ENCODE measurements at regions not wholly inside any gene's neighbourhood (a gene's known extent, or its start where the extent isn't known, plus 50 kb on each side); places are given as distances from the start of the nearest gene placed in this dataset.

DNA sequence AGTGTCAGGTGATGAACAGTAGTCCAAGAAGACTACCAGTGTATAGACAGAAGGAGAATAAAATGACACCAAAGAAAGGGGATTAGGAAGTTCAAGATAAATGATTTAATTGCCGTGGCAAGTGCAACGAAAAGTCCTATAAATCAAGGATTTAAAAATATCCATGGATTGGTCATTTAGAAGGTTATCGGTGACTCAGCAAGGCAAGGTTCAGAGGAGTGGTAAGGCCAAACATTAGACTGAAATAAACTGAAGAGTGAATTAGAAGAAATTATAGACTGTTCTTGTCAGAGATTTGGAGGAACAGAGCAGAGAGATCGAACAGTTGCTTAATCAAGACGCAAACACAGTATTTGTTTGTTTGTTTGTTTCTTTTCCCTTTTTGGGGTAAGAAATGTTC, 211.9 kb upstream of the KCNMB2 start:
- ChIA-PET POLR2A (ENCODE audit: low non-redundant PET) (no interaction called here), CTCF (interaction anchor here (0.6 kb wide), 1 partner anchor 269 kb away, joined by 4 read pairs; no protein-coding TSS in a partner anchor)
- no peak for DNase-seq (ENCODE audit: low spot score)
- TF ChIP-seq, protein P1, sequence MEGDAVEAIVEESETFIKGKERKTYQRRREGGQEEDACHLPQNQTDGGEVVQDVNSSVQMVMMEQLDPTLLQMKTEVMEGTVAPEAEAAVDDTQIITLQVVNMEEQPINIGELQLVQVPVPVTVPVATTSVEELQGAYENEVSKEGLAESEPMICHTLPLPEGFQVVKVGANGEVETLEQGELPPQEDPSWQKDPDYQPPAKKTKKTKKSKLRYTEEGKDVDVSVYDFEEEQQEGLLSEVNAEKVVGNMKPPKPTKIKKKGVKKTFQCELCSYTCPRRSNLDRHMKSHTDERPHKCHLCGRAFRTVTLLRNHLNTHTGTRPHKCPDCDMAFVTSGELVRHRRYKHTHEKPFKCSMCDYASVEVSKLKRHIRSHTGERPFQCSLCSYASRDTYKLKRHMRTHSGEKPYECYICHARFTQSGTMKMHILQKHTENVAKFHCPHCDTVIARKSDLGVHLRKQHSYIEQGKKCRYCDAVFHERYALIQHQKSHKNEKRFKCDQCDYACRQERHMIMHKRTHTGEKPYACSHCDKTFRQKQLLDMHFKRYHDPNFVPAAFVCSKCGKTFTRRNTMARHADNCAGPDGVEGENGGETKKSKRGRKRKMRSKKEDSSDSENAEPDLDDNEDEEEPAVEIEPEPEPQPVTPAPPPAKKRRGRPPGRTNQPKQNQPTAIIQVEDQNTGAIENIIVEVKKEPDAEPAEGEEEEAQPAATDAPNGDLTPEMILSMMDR (conservative IDR thresholded peaks at IDR 0.05; ENCODE audit: low read depth) = no peak
- no peak overlapping the region for H3K27ac ChIP-seq

DNA sequence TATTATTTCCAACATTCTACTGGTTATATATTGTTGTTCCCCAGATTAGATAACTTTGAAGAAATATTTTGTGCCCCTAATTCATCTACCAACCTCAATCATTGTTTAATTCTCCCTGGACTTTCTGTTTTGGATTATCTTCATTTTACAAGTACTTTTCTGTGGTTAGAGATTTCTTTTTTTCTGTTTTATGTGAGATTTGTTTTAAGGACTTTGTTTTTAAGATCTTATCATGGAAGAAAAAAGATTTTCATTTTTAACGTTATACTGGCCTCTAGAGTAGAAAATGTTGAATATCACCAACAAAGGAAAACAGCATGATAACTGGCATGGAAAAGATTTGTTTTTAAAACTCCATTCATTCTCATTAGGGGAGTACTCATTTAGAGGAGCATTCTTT, 210.9 kb upstream of the KCNMB2 start:
- ChIA-PET POLR2A (ENCODE audit: low non-redundant PET) (no interaction called here), CTCF (no interaction called here)
- no peak overlapping the region for H3K27ac ChIP-seq
- DNase-seq (ENCODE audit: low spot score) = peak; percentile 5
- TF ChIP-seq, protein P1 (conservative IDR thresholded peaks at IDR 0.05; ENCODE audit: low read depth) = peak; percentile 60

DNA sequence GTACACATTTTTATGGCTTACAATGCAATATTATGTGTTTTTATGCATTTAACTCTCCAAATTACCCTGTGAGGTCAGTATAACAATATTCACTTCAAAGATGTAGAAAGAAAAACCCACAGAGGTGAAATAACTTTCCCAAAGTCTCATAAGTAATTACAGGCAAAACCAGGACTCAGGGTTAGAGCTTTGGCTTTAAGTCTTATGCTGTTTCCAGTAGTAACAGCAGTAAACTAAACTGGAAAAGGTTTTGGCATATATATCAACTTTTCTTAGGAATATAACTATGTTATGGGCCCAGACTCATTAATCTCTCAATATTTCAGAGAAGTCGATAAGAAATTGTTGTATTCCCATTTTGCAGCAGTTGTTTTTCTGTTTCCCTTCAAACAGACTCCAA, 206.3 kb upstream of the KCNMB2 start:
- no peak overlapping the region for H3K27ac ChIP-seq
- CTCF ChIA-PET = no interaction called here

DNA sequence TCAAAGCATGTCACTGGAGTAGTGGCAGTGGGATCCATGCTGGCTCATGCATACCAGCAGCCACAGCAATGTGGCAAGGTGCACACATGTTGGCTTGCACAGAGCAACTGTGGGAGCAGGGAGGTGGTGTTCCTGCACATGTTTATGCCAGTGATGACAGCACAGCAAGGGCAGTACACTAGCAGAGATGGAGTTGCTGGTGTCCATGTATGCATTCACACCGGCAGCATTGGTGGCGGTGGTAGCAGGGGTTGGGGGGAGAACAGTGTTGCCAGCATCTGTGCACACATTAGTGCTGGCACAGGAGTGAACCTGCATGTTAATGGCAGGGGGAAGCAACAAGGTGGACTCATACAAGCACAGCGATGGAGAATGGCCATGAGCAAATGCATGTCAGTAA, 202.0 kb upstream of the KCNMB2 start:
- ChIA-PET POLR2A (ENCODE audit: low non-redundant PET) (no interaction called here), CTCF (interaction anchor here (0.5 kb wide), 1 partner anchor 11 kb away, joined by 3 read pairs; no protein-coding TSS in a partner anchor)
- TF ChIP-seq, protein P1 (conservative IDR thresholded peaks at IDR 0.05; ENCODE audit: low read depth) = no peak
- DNase-seq (ENCODE audit: low spot score) = no peak
- no peak overlapping the region for H3K27ac ChIP-seq

More for the DNA sequence above, 206.3 kb upstream of the KCNMB2 start:
- no peak for DNase-seq (ENCODE audit: low spot score)
- TF ChIP-seq, protein P1 (conservative IDR thresholded peaks at IDR 0.05; ENCODE audit: low read depth) = no peak
- POLR2A ChIA-PET (ENCODE audit: low non-redundant PET) = no interaction called here

DNA sequence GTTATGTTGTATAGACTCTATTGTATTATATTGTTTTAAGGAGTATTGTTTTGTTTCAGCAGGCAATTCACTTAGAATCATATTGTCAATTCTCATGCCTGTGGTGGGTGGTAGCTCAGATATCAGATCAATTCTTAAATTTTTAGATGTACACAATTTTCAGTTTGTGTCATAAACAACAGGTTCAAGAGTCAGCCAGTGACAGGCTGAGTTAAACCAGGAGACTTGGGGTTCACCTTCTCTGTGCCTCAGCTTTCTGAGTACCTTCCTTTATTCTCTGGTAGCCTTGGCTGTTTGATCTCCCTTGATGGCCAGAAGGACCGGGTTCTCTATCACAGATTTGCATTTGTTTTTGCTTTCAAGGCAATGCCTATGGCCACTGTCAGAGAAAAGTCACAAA, 199.9 kb upstream of the KCNMB2 start:
- TF ChIP-seq, protein P1 (conservative IDR thresholded peaks at IDR 0.05; ENCODE audit: low read depth) = no peak
- H3K27ac ChIP-seq = no peak overlapping the region
- ChIA-PET CTCF (no interaction called here), POLR2A (ENCODE audit: low non-redundant PET) (no interaction called here)
- no peak for DNase-seq (ENCODE audit: low spot score)

DNA sequence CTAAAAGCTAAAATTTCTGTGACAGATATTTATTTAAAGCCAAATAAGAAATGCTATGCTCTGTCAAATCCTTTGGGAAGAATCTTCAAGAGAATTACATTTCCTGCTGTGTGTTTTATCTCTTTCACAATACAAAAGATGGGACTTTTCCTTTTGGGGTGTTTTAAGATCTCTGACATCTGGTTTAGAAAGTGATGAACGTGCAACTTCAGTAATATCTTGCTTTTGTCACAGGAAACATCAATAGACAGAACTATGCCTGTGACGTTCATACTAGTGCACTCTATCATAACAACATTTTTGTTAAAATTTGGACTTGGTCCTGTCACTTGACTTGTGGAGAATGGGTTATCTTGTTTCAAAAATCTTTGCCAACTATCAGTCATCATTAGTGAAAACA, 195.7 kb upstream of the KCNMB2 start:
- POLR2A ChIA-PET (ENCODE audit: low non-redundant PET) = no interaction called here
- TF ChIP-seq, protein P1 (conservative IDR thresholded peaks at IDR 0.05; ENCODE audit: low read depth) = no peak
- CTCF ChIA-PET = no interaction called here

DNA sequence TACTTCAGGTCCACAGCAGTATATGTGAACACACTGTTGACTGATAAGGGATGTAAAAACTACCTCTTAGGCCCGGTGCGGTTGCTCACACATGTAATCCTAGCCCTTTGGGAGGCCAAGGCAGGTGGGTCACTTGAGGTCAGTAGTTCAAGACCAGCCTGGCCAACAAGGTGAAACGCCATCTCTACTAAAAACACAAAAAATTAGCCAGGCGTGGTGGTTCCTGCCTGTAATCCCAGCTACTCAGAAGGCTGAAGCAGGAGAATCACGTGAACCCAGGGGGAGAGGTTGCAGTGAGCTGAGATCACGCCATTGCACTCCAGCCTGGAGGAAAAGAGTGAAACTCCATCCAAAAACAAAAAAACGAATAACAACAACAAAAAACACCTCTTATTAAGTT, 194.6 kb upstream of the KCNMB2 start:
- CTCF ChIA-PET = interaction anchor here (0.6 kb wide), 1 partner anchor 1248 kb away, joined by 4 read pairs; no protein-coding TSS in a partner anchor
- no peak overlapping the region for H3K27ac ChIP-seq
- POLR2A ChIA-PET (ENCODE audit: low non-redundant PET) = no interaction called here
- TF ChIP-seq, protein P1 (conservative IDR thresholded peaks at IDR 0.05; ENCODE audit: low read depth) = no peak
- DNase-seq (ENCODE audit: low spot score) = no peak

More for the DNA sequence above, 195.7 kb upstream of the KCNMB2 start:
- H3K27ac ChIP-seq = no peak overlapping the region
- DNase-seq (ENCODE audit: low spot score) = no peak

Data from RWPE1 (cell line).